ENCODE measurements at regions not wholly inside any gene's neighbourhood (a gene's known extent, or its start where the extent isn't known, plus 50 kb on each side); places are given as distances from the start of the nearest gene placed in this dataset.
A peak's percentile ranks its signal among the peaks of the same experiment; 100 is the strongest.
"Not testable (repeated sequence)": the region's sequence is repeated elsewhere in the genome, so short reads cannot be mapped to it uniquely, and the experiment has no call there.

DNA sequence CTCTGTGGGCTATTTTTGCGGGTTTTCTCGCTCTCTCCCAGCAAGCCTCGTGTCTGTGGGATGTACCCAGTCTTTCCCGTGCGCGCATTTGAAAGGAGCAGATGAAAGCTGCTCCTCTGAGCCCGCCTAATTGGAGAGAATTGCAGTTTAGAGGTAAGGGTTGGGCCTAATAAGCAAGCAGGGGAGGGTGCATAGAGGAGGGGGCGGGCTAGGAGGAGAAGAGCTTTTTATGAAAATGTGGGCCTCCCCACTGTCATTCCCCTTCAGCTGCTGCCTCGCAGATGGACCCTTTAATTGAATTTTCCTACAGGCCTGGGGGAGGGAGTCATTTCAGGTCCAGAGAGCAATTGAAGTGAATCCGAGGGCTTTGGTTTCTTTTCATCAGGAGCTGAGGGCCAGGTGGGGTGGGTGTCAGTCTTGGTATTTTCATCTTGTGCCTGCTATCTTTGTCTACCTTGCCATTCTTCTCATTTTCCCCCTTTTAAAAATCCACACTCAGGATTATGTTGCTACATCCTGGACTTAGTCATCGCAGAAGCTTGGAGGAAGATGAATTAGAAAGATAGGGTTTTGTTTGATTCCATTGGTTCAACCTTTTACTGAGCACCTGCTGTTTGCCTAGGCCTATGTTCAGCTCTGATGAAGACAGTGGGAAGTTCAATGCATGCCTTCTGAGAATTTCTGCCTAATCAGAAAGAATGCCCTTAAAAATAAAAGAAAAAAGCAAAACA is 423.4 kb downstream of the CD83 start:
- peak in 1 of 2 experiments; percentile 17 for DNase-seq

DNA sequence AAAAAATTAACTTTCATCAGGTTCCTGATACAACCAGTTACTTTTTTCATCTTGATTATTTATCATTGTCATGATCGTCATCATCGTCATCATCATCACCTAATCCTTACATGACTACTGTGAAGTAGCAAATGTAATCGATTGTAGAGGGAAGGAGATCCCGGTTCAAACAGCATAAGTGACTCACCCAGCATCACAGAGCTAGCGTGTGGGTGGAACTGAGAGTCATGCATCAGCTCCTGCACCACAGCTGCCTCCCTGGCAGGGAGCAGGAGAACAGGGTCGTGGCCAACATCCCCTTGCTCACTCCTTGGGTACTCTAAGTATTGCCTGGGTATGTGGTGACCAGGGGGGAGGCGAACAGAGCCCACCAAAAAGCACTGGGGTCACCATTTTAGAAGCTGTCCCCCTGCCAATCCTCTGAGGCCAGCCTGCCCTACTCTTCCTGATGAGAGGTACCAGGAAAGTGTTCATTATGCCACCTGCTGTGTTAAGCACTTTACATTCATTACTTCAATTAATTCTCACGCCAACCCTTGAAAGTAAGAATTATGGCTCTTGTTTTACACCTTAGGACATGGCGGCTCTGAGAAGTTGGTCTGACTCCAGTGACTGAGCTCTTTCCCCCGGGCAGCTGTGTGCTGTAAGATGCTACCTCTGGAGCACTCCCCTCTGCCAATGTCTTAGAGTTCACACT is 425.2 kb downstream of the CD83 start:
- DNase-seq: peak; percentile 22 to 63

DNA sequence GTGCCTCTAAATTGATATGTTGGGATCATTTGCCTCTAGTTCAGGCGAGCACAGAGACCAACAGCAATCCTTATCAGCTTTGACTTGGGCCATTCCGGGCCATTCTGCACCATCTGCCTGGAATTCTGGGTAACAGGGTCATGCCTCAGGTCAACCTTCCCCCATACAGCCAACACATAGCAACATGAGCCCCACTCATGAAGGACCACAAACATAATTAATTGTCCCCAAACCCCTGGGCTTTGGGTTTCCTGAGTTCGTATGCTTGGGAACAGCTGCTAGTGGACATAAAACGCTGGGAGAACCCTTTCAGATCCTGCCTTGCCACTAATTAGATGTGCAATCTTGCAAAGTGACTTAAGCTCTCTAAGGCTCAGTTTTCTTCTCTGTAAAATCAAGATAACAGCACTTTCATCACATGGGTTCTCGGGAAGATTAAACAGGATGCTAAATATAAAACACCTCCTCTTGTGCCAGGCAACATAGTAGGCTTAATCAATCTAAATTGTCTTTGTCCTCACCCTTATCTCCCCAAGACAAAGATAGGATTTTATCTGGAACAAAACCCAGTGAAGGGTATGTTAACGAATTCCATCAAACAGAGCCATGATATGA is 426.5 kb downstream of the CD83 start:
- peak; percentile 37 to 84 for DNase-seq

DNA sequence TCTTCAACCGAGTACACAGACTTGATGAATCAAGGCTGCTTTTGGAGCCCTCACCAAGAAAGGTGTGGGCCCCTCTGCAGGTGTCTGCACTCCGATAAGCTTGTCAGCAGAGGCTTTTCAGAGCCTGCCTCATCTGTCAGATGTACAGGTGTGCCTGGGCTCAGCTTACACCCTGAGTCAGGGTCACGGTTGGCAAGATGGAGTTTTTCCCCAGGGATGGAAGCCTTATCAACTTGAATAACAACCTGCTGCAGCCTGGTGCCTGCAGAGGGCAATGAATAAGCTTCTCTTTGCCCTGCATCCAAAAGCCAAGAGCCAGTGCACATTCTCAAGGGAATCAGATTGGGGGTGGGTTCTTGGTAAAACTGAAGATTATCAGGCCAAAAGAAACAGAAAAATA is 427.1 kb downstream of the CD83 start:
- peak; percentile 39 to 81 for DNase-seq

DNA sequence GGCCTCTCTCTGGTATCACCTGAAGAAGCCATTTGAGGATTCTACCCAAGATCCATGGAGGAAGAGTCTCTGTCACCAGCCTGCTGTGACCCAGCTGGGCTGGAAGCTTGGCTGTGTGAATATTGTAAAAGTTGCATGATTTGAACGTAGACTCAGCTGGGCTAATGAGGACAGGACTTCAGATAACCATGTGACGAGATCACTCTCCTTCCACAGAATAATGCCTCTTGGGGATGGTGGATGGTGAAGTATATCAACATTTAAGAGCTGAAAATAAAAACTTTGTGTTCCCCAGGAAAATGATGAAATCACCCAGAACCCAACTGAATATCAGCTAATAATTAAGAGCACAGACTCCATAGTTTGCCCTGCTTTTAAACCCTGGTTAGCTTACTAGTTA is 427.9 kb downstream of the CD83 start:
- DNase-seq: no peak

DNA sequence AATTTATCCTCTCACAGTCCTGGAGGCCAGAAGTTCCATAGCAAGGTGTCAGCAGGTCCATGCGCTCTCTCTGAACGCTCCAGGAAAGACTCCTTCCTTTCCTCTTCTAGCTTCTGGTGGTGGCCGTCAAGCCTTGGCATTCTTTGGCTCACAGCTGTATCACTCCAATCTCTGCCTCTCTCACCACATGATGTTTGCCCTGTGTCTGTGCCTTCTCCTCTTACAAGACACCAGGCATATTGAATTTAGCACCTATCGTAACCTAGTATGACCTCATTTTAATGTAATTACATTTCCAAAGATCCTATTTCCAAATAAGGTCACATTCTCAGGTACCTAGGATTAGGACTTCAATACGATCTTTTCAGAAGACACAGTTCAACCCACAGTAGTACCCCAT is 428.5 kb downstream of the CD83 start:
- no peak for DNase-seq

DNA sequence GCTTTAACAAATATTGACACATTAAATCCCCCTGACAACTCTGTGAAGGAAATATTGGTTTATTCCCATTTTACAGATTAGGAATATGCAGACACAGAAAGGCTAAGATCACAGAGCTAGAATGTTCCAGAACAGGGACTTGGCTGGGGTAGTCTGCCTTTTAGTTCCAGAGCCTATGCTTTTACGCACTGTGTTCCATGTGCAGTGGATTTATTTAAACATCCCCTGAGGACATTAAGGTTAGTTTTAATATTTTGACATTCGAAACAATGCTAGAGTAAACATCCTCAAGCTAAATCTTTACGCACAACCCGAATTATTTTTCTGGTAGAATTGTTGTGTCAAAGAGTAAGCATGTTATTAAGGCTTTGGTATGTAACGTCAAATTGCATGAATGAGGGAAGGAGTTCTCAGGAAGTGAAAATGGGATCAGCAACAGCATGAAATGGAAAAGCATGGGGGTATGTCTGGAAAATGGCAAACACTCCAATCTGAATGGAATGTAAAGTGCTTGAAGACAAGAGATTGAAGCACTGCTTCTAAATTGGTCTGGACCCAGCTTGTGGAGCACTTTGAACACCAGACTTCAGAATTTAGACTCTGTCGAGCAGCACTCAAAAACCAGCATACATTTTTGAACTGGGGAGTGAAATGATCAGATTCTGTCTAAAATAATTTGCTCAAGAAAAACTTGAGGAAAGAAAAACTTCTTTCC is 429.9 kb downstream of the CD83 start:
- no peak for DNase-seq

DNA sequence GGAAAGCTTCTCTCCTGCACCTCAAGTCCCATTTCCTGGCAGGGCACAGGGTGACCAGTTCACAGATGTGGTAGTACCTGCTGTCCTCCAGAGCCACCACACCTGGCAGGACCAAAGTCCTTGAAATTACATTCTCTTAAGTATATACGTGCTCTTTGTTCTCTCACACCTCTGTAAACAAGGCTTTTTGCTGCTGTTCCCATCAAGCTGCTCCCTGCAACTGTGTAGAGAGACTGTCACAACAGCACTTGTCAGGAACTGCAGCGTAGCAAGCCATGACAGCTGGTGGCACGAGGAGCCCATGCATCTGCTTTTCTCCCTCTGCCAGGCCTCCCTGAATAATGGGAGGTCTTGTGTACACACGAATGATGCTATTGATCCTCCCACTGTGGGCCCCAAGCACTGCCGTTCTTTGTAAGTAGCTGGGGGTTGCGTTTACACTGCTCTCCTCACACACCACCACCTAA is 431.8 kb downstream of the CD83 start:
- DNase-seq: peak; percentile 59 to 86

DNA sequence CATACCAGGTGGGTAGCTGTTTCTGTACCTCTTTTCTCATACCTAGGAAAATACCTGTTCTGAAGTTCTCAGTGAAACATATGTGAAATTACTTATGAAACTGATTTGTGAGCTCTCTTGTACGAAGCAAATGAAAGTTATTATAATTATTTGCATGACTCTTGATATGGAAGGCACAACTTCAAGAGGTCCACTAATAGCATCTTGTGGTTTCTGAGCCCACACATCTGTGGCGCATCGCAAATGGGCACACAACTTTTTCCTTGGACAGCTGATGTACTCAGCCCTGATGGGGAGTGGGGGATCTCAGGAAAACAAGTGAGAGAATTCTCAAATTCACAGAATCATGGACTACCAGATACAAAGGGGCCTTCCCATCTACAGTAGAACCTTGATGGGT is 432.3 kb downstream of the CD83 start:
- DNase-seq: no peak

DNA sequence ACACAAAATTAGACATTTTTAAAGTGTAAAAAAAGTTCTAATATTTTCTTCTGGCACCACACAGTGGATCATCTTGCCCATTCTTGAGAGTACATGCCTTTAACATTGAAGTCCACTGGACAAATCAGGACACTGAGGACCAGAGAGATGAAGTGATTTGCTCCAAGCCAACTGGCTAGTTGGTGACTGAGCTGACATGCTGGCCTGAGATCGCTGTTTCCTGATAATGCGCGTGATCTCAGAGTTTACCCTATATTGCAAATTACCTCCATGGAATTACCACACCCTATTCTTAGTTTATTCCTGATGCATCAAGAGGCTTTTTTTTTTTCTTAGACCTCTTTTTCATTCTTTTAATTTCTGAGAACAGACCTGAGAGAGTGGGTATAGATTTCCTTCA is 432.8 kb downstream of the CD83 start:
- no peak for DNase-seq

DNA sequence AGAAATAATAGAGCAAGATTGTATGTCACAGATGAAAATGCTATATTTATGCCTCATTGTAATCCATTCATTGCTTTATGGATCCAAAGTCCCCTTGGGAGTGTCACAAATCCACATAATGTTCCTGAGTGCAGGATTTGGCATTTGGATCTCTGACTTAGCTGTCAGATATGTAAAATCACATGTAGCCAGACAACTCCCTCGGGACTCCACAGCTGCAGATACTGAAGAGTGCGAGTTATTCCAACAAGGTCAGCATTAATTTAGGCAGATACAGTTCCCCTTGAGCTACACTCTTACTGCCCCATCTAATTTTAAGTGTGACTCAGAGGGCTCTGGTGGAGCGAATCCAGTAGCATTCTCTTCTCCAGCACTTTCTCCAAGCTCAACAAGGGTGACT is 433.2 kb downstream of the CD83 start:
- no peak for DNase-seq

DNA sequence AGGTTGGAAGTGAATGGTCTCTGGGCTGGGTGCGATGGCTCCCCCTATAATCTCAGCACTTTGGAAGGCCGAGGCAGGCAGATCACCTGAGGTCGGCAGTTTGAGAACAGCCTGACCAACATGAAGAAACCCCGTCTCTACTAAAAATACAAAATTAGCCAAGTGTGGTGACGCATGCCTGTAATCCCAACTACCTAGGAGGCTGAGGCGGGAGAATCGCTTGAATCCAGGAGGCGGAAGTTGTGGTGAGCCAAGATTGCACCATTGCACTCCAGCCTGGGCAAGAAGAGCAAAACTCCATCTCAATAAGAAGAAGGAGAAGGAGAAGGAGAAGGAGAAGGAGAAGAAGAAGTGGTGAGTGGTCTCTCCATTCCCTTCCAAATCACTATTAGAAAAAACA is 434.0 kb downstream of the CD83 start:
- DNase-seq: not testable (repeated sequence)

DNA sequence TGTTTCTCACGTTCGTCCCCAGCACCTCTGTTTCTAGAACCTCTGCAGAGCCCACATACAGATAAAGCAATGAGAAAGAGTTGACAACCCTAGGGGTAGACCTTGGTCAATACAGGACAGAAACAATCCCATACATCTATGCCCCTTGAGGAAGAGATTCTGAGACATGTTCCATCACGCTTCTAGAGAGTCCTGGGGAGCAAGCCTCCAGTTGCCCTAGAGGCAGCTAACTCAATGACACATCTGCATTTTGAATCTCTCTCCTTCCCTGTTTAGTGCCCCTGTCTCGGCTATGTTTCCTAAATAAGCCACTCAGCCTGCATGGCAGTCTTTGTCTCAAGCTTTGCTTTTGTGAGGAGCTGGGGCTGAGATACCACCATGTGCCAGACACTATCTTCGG is 435.3 kb downstream of the CD83 start:
- no peak for DNase-seq

DNA sequence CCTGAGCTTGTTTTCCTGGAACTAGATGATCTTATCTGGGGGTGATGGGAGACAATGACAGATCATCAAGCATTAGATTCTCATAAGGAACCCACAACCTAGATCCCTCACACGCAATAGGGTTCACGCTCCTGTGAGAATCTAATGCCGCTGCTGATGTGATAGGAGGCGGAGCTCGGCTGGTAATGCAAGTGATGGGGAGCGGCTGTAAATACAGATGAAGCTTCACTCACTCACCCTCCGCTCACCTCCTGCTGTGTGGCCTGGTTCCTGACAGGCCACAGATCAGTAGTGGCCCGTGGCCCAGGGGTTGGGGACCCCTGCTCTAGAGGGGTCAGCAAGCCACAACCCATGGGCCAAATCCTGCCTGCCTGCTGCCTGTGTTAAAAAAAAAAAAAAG is 435.9 kb downstream of the CD83 start:
- DNase-seq: no peak

DNA sequence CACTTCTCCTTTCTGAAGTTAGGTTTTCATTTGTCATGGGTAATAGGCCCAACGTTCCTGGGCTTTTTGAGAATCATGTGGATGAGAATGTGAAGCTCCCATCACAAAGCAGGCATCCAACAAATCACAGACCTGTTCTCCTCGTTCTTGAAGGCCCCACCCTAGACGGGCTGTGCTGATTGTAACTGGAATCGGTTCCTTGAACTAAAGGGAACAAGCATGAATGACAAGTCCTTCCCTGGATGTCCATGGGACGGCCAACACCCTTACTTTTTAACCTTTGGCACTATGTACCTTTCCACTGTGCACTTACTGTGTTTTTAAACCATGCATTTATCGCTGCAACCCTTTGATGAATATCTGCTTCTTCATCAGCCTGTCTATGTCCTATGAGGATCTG is 438.2 kb downstream of the CD83 start:
- no peak for DNase-seq

DNA sequence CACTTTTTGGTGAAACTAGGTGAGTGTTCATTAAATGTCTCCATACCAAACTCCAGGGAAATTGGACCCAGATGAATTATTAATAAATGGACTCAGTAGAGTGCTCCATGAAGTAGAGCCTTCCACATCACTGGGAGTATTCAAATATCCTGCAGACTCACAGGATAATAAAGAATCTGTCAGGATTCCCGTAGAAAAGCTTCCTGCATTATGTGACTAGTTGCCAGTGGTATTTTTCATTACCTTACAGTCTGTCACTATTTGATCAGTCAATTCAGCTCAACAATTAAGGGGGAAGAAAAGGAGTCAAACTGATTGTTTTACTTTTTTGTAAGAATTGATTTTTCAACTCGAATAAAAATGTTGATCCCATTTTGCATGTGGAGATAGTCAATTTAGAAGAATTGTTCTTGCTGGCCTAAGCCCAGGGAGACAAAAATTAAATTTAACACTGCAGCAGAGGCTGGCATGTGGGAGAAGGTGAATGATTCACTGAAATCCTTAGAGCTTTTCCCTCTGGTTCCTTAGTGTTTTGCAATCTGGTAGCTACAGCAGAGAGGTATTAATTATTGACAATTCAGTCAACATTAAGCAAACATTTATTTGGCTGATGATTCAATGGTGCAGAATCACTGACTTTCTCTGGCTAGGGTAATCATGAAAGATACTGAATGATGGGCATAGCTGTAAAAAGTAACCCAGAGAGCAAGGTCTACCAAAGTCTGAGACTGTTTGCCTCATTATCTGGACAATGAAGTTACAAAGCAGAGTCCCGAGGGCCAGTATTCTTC is 442.4 kb downstream of the CD83 start:
- no peak for DNase-seq

DNA sequence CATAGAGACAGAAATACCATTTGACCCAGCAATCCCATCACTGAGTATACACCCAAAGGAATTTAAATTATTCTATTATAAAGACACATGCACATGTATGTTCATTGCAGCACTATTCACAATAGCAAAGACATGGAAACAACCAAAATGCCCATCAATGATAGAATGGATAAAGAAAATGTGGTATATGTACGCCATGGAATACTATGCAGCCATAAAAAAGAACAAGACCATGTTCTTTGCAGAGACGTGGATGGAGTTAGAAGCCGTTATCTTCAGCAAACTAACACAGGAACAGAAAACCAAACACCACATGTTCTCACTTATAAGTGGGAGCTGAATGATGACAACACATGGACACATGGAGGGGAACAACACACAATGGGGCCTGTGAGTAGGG is 444.0 kb downstream of the CD83 start:
- not testable (repeated sequence) for DNase-seq

DNA sequence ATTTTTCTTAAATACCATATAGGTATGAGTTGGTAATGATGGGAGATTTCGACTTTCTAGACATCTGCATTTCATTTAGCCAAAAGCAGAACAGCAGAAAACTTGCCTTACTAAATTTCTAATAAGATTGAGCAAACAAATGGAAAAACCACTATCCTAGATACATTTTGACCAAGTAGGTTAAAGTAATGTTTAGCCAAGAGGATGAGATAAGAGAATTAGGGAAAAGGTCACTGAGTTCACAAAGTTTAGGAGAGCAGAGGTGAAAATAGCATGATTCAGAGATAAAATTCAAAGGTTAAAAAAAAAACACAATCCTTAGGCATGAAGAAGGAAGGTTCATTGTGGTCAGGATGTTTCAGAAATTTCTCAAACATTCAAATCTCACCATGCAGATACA is 450.3 kb downstream of the CD83 start:
- DNase-seq: no peak

DNA sequence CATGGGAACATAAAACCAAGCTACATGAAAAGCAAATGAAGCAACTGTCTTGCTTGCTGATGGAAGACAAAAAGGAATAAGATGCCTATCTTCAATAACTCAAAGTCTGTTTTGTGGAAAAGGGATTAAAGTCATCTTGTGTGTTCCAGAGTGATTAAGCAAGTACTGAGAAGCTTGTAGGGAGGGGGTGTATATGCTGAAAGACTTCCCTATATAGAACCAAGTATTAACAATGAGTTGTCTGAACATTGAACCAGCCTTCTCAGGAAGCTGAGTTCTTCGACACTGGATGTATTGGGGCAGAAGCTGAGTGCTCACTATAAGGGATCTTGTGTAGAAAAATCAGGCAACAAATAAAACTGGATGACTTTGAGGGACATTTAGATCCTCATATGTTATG is 451.8 kb downstream of the CD83 start:
- DNase-seq: no peak

DNA sequence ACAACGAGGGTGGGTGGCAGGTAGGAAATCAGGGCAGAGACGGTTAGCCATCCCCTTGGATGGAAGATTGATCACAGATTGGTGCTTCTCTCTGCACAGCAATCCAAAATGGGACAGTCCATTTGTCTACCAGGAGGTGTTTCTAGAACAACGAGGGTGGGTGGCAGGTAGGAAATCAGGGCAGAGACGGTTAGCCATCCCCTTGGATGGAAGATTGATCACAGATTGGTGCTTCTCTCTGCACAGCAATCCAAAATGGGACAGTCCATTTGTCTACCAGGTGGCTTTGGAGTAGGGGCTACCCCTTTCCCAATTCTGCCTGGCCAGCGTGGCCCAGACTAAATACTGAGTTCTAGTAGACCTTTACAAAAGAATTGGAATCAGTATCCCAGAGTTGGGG is 452.3 kb downstream of the CD83 start:
- DNase-seq: not testable (repeated sequence)

DNA sequence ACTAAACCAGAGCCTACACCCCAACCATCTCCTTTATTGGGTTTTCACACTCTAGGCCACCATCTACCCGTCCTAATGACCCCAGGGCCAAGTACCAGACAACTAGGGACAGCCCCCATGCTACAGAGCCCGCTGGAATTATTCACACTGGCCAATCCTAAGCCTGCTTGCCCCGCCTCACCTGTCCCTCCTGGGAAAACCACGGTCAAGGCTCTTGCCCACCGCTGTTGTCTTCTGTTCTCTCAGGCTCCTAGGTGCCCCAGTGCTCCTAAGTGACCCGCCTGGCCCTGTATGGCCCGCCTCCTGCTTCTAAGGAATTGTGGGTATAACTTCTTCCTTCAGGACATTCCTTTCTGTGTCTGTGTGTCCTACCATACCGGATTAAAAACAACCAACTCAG is 453.4 kb downstream of the CD83 start:
- DNase-seq: no peak

DNA sequence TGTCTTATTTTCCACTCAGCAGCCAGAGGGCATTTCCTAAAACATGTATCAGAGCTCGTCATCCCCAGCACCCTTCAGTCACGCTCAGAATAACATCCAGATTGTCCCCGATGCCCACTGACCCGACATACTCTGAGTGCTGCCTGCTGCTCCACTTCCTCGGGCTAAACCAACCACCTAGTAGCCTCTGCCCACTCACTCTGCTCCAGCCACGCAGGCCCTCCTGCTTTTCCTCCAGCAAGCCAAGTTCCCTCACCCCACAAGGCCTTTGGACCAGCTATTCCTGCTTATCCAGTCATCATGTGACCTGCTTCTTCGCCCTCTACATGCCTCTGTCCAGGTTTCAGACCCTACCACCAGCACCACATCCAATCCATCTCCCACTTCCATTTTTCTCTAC is 454.2 kb downstream of the CD83 start:
- no peak for DNase-seq

DNA sequence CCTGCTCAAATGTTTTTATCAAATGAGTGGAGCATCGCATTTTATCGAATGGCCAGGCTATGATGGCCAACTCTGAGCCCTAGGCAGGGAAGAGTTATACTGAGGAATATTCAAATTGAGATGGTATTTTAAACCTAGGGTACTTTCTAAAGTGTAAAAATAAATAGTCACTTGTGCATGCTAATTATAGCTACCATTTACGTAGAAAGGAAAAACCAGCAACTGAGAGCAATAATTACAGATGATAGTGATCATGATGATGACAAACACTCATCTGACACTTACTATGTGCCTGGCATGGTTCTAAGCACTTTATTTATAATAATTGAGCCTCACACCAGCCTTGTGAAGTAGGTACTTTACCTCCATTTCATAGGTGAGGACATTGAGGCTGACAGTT is 455.7 kb downstream of the CD83 start:
- no peak for DNase-seq

All from NCI-H524 (cell line).